ENCODE measurements at regions not wholly inside any gene's neighbourhood (a gene's known extent, or its start where the extent isn't known, plus 50 kb on each side); places are given as distances from the start of the nearest gene placed in this dataset.
"Not testable (repeated sequence)": the region's sequence is repeated elsewhere in the genome, so short reads cannot be mapped to it uniquely, and the experiment has no call there.

GRCh38 chr21:9010936-9011890 is 1510.2 kb upstream of the TPTE start:
- FAIRE-seq = not testable (repeated sequence)
- H3K9me3 ChIP-seq (ENCODE audit: insufficient read depth in 2 of 2, low read depth in 1 of 2, low read length in 1 of 2) = peaks cover 83 to 89% of the 10 kb centered on the region in 2 experiments

More at GRCh38 chr21:9010936-9011890, 1510.2 kb upstream of the TPTE start:
- H3K18ac ChIP-seq (ENCODE audit: extremely low read depth, low read length); H3K14ac ChIP-seq (ENCODE audit: insufficient read length); H3K79me2 ChIP-seq (ENCODE audit: control insufficient read depth in 1 of 2, insufficient read depth in 2 of 2, low read length in 2 of 2); H3K79me1 ChIP-seq (ENCODE audit: low read depth, low read length); H4K5ac ChIP-seq (ENCODE audit: insufficient read length, low read depth, low read length); H4K8ac ChIP-seq (ENCODE audit: extremely low read depth, insufficient read depth, low read length); H3K4me1 ChIP-seq (replicated peaks in 1 of 4; ENCODE audit: control insufficient read depth in 3 of 4, insufficient read depth in 4 of 4, low read length in 3 of 4); H2AFZ ChIP-seq (ENCODE audit: low read length); H2BK15ac ChIP-seq (ENCODE audit: low read length); H2AK5ac ChIP-seq (ENCODE audit: low read depth, low read length); POLR2A ChIA-PET (ENCODE audit: partially characterized antibody); H3K23me2 ChIP-seq (ENCODE audit: low read depth, low read length); H3K4me2 ChIP-seq (ENCODE audit: insufficient read depth in 1 of 2, low read depth in 2 of 2, low read length in 2 of 2); H4K20me1 ChIP-seq (replicated peaks in 1 of 2; ENCODE audit: control insufficient read depth in 1 of 2, insufficient read depth in 2 of 2, low read length in 2 of 2); H2BK20ac ChIP-seq (ENCODE audit: low read length); H3K56ac ChIP-seq (replicated peaks; ENCODE audit: insufficient read length, low read depth, low read length); H2BK5ac ChIP-seq (ENCODE audit: low read depth, low read length); H3K23ac ChIP-seq (ENCODE audit: insufficient read length); DNase-seq (ENCODE audit: low read depth in 1 of 2, low spot score in 2 of 2); H4K91ac ChIP-seq (replicated peaks; ENCODE audit: insufficient read length, low read length); H3K27me3 ChIP-seq (replicated peaks in 1 of 4; ENCODE audit: control insufficient read depth in 3 of 4, extremely low read depth in 1 of 4, insufficient read depth in 3 of 4, low read length in 3 of 4); H3K27ac ChIP-seq (ENCODE audit: low read depth, low read length); H3K4me3 ChIP-seq (ENCODE audit: extremely low read depth in 1 of 4, insufficient read depth in 2 of 4, low read depth in 3 of 4, low read length in 4 of 4); H3K9ac ChIP-seq (replicated peaks in 1 of 4; ENCODE audit: extremely low read depth in 1 of 4, low read depth in 3 of 4, low read length in 3 of 4); H2BK120ac ChIP-seq (replicated peaks; ENCODE audit: low read depth, low read length); H2BK12ac ChIP-seq (ENCODE audit: low read depth, low read length); H3K36me3 ChIP-seq (ENCODE audit: control insufficient read depth in 2 of 4, insufficient read depth in 4 of 4, low read length in 3 of 4); H3K4ac ChIP-seq (replicated peaks; ENCODE audit: insufficient read length, low read depth, low read length): not testable (repeated sequence)
- CTCF ChIA-PET (ENCODE audit: partially characterized antibody) = interaction anchor here (0.6 kb wide), 1 partner anchor 53 kb away, joined by 3 read pairs; no protein-coding TSS in a partner anchor
- 65% methylated on average over 3 of the region's 3 CpGs; no CpG with 5 or more reads in 1 of the 2 experiments for WGBS, 2 experiments (ENCODE audit: extremely low coverage in 1 of 2, insufficient coverage in 1 of 2, insufficient read length in 1 of 2, insufficient replicate concordance in 2 of 2, low coverage in 1 of 2, low lambda C conversion rate in 2 of 2, missing lambda C conversion rate in 1 of 2)

Measured in H1 (cell line).